ENCODE measurements at regions not wholly inside any gene's neighbourhood (a gene's known extent, or its start where the extent isn't known, plus 50 kb on each side); places are given as distances from the start of the nearest gene placed in this dataset.

- no peaks in the 10 kb centered on the region for H3K36me3 Mint-ChIP-seq
- ChIA-PET CTCF (interaction anchor here (1.1 kb wide), 1 partner anchor 64 kb away, joined by 3 read pairs; no protein-coding TSS in a partner anchor), POLR2A (no interaction called here)
- H3K27me3 Mint-ChIP-seq (ENCODE audit: low read depth): no peaks in the 10 kb centered on the region
- peaks cover 12% of the 10 kb centered on the region for H3K4me1 Mint-ChIP-seq
- no peak overlapping the region for H3K27ac Mint-ChIP-seq
- no peak for ATAC-seq
- no peak for DNase-seq (ENCODE audit: low spot score)
- TF ChIP-seq NFYB (CRISPR knock-in tag; conservative IDR thresholded peaks at IDR 0.05; ENCODE audit: low read depth) (no peak), ZNF121 (CRISPR knock-in tag; IDR thresholded peaks at IDR 0.05) (no peak), CREM (CRISPR knock-in tag; IDR thresholded peaks at IDR 0.05) (no peak)
- H3K9me3 Mint-ChIP-seq: no peaks in the 10 kb centered on the region
- no peak overlapping the region for H3K4me3 Mint-ChIP-seq
Measured at GRCh38 chr15:62546628-62547027, 381.5 kb upstream of the C2CD4B start.

GRCh38 chr15:62547584-62547983 is 382.5 kb upstream of the C2CD4B start:
- ChIA-PET CTCF (interaction anchor here (1.2 to 3.0 kb wide), 2 partner anchors 14 to 25 kb away, joined by 3 to 17 read pairs; no protein-coding TSS in a partner anchor), POLR2A (no interaction called here)
- Mint-ChIP-seq H3K36me3 (no peaks in the 10 kb centered on the region), H3K27me3 (ENCODE audit: low read depth) (no peaks in the 10 kb centered on the region), H3K4me1 (peaks cover 12% of the 10 kb centered on the region), H3K9me3 (peaks cover 5% of the 10 kb centered on the region; the same call in 1 of the 2 replicates), H3K27ac (no peak overlapping the region), H3K4me3 (no peak overlapping the region)
- no peak for DNase-seq (ENCODE audit: low spot score)
- no peak for ATAC-seq
- TF ChIP-seq FOXK1 (CRISPR knock-in tag; IDR thresholded peaks at IDR 0.05) (no peak), MAX (CRISPR knock-in tag; IDR thresholded peaks at IDR 0.05) (no peak), PREB (CRISPR knock-in tag; IDR thresholded peaks at IDR 0.05; ENCODE audit: borderline replicate concordance) (no peak), TP53 (CRISPR knock-in tag; IDR thresholded peaks at IDR 0.05) (no peak), JUN (CRISPR knock-in tag; IDR thresholded peaks at IDR 0.05) (no peak), CREB1 (CRISPR knock-in tag; IDR thresholded peaks at IDR 0.05) (no peak), E2F4 (CRISPR knock-in tag; IDR thresholded peaks at IDR 0.05; ENCODE audit: borderline replicate concordance, low read depth) (no peak)
- TF ChIP-seq, protein P1, sequence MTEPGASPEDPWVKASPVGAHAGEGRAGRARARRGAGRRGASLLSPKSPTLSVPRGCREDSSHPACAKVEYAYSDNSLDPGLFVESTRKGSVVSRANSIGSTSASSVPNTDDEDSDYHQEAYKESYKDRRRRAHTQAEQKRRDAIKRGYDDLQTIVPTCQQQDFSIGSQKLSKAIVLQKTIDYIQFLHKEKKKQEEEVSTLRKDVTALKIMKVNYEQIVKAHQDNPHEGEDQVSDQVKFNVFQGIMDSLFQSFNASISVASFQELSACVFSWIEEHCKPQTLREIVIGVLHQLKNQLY (CRISPR knock-in tag; IDR thresholded peaks at IDR 0.05): no peak

- no peak for TF ChIP-seq FOXJ3 (CRISPR knock-in tag; IDR thresholded peaks at IDR 0.05; ENCODE audit: borderline replicate concordance)
- no peak for TF ChIP-seq NFE2L1 (CRISPR knock-in tag; IDR thresholded peaks at IDR 0.05)
- TF ChIP-seq KAT7 (CRISPR knock-in tag; IDR thresholded peaks at IDR 0.05; ENCODE audit: borderline replicate concordance): no peak
- TF ChIP-seq CBFB (CRISPR knock-in tag; IDR thresholded peaks at IDR 0.05; ENCODE audit: low read depth): no peak
- no peak for TF ChIP-seq IRF2 (CRISPR knock-in tag; IDR thresholded peaks at IDR 0.05; ENCODE audit: borderline replicate concordance, low read depth)
- TF ChIP-seq, protein P2, sequence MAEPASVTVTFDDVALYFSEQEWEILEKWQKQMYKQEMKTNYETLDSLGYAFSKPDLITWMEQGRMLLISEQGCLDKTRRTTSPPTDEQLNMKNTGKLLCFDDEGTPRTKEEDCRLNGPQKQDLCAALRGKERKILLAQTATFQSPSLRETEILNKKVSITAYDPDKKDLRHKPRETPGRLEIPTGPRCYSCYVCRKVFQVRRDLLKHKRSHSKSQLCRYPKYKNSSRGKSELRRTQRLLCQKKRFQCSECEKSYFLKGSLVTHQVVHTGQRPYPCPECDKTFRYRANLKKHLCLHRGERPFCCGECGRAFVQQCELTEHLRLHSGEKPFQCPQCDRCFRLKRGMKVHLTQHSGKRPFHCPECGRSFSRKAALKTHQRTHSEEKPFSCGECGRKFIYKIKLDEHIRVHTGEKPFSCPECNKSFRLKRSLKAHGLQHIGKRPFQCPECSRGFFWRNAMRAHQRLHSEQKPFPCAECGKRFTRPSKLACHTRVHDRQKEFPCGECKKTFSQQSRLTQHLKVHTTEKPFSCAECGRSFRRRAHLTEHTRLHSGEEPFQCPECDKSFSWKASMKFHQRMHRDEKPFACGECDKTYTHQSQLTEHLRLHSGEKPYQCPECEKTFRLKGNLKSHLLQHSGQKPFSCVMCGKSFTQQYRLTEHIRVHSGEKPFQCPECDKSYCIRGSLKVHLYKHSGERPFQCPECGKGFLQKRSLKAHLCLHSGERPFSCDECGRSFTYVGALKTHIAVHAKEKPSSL (CRISPR knock-in tag; conservative IDR thresholded peaks at IDR 0.05): no peak
- TF ChIP-seq CTCF (IDR thresholded peaks at IDR 0.05): peak; percentile 31
- no peak for TF ChIP-seq RORB (CRISPR knock-in tag; IDR thresholded peaks at IDR 0.05)
- Mint-ChIP-seq H3K27ac (no peak overlapping the region; the same call in 1 of the 2 replicates), H3K4me3 (no peak overlapping the region), H3K9me3 (peaks cover 6% of the 10 kb centered on the region; the same call in 1 of the 2 replicates), H3K27me3 (ENCODE audit: low read depth) (no peaks in the 10 kb centered on the region), H3K4me1 (peaks cover 12% of the 10 kb centered on the region), H3K36me3 (no peaks in the 10 kb centered on the region)
- ATAC-seq (peak; percentile 82), DNase-seq (ENCODE audit: low spot score) (peak; percentile 54)
- POLR2A ChIA-PET: no interaction called here
- CTCF ChIA-PET: interaction anchor here (0.6 to 3.0 kb wide), 44 partner anchors 8 to 295 kb away, joined by 3 to 23 read pairs (median 4); no protein-coding TSS in a partner anchor
Measured at GRCh38 chr15:62549345-62549970, 384.4 kb upstream of the C2CD4B start.
